NT2/D1 (cell line): ENCODE measurements at regions not wholly inside any gene's neighbourhood (a gene's known extent, or its start where the extent isn't known, plus 50 kb on each side); places are given as distances from the start of the nearest gene placed in this dataset.

Source experiments
- SUZ12 ChIP-seq: IDR thresholded peaks from 2 replicates; pipeline ENCODE4 v1.6.1; 2011; ENCODE audit not compliant: insufficient read length, insufficient read depth; ENCODE audit errors: extremely low read depth
- YY1 ChIP-seq: IDR thresholded peaks from 2 replicates; pipeline ENCODE4 v1.6.1; 2011; ENCODE audit not compliant: insufficient read length, insufficient read depth
- ZNF274 ChIP-seq: IDR thresholded peaks from 2 replicates; pipeline ENCODE4 v1.6.1; 2011; ENCODE audit warnings: mild to moderate bottlenecking, low read depth, low read length

DNA sequence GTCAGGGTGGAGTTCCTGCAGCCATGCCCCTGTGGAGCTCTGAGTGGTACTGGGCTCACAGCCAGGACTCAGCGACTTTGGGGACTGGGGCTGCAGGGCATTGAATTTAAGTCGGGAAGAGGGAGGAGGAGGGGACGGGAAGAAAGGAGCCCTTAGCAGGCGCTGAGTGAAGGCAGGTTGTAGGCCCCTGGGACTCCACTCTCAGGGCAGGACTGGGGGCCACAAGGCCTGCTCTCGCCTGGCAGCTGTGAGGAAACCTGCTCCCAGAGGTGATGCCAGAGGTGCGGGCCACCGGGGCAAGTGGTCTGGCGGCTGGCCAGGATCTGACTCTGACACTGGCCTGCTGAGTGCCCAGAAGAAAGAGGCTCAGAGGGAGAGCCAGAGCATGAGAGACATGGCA is 73.5 kb downstream of the EPHB3 start:
- no peak for TF ChIP-seq ZNF274
- TF ChIP-seq SUZ12: no peak
- no peak for TF ChIP-seq YY1
